ENCODE measurements at regions not wholly inside any gene's neighbourhood (a gene's known extent, or its start where the extent isn't known, plus 50 kb on each side); places are given as distances from the start of the nearest gene placed in this dataset.

DNA sequence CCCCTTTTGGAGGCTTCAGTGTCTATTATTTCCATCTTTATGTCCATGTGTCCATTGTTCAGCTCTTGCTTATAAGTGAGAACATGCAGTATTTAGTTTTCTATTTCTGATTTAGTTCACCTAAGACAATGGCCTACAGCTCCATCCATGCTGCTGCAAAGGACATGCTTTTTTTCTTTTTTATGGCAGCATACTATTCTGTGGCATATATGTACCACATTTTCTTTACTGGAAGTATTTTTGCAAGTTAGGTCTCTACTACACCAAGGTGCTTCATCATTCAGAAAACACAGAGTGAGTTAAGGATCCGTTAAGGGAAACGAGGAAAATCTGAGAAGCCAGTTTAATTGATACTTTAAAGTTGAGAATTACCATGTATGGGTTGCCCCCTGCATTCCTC, 297.2 kb downstream of the CDCA7 start:
- DNase-seq = no peak

GRCh38 chr2:173652311-173652710, 297.6 kb downstream of the CDCA7 start:
- DNase-seq = peak; percentile 92

GRCh38 chr2:173652767-173653431, 298.2 kb downstream of the CDCA7 start:
- DNase-seq = peak; percentile 96

- DNase-seq = no peak
Observed at GRCh38 chr2:173653432-173653805, 298.7 kb downstream of the CDCA7 start.

- DNase-seq = no peak
Observed at GRCh38 chr2:173654161-173654895, 299.7 kb downstream of the CDCA7 start.

GRCh38 chr2:173654896-173655265, 300.2 kb downstream of the CDCA7 start:
- DNase-seq = no peak

- DNase-seq = peak; percentile 60
Observed at GRCh38 chr2:173656086-173656485, 301.4 kb downstream of the CDCA7 start.

DNA sequence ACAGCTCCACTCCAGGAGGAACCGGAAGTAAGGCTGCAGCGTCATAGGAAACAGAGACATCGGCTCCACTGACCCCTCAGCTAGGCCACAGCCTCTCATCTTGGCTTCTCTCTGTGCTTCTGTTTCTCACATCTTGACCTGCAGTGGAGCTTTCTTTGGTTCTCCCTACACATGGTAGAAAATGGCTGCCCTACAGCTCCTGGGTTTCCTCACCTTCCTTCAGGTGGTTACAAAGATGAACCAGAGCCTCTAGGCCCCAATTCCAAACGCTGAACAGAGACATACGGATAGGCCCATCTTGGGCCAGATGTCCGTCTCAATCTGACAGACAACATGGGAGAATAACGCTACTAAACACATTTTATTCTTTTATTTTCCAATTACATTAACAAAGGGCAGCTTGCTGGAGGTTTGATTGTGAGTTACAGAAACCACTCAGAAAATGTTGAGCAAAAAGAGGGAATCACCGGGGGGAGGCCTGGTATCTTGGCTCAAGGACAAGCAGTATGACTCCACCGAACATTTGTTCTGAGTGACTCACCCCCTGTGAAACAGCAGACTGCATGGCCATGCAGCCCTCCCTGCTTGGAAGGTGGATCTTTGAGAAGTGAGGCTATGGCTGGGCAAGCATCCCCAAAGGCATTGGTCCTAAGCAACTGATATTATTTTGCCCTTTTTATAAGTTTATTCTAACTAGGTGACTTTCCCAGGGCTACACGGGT, 303.5 kb downstream of the CDCA7 start:
- peak; percentile 89 for DNase-seq

GRCh38 chr2:173658946-173659371, 304.3 kb downstream of the CDCA7 start:
- peak; percentile 45 for DNase-seq

GRCh38 chr2:173659509-173659908, 304.8 kb downstream of the CDCA7 start:
- no peak for DNase-seq

- no peak for DNase-seq
Observed at GRCh38 chr2:173661586-173661985, 303.6 kb downstream of the SP3 start.

- no peak for DNase-seq
Observed at GRCh38 chr2:173663353-173663752, 301.8 kb downstream of the SP3 start.

- DNase-seq = no peak
Observed at GRCh38 chr2:173663835-173664512, 301.2 kb downstream of the SP3 start.

GRCh38 chr2:173664513-173664910, 300.7 kb downstream of the SP3 start:
- DNase-seq = no peak

- DNase-seq = no peak
Observed at GRCh38 chr2:173666171-173666888, 298.8 kb downstream of the SP3 start.

GRCh38 chr2:173667014-173667413, 298.2 kb downstream of the SP3 start:
- no peak for DNase-seq

GRCh38 chr2:173667415-173667814, 297.8 kb downstream of the SP3 start:
- DNase-seq = no peak

DNA sequence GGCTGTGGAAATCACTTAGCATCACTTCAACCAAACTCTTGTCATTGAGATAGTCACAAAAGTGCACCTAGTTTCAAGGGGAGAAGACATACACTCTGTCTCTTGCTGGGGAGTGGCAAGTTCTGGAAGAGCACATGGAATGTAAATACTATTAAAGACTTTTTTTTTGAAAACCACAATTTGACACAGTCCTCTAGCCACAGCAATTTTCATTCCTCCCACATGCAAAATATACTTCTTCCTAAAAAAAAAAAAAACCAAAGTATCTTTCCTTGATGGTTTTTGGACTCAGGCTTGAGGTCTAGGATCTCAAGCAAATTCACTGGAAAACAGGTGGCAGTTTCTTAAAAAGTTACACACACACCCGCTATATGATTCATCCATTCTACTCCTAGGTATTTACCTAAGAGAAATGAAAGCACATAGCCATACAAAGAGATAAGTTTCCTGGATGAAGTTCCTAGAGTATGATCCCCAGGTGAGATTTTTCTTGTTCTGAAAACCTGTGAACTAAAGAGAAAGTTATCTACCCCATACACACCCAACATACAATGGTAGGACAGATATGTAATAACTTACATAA, 295.8 kb downstream of the SP3 start:
- no peak for DNase-seq

DNA sequence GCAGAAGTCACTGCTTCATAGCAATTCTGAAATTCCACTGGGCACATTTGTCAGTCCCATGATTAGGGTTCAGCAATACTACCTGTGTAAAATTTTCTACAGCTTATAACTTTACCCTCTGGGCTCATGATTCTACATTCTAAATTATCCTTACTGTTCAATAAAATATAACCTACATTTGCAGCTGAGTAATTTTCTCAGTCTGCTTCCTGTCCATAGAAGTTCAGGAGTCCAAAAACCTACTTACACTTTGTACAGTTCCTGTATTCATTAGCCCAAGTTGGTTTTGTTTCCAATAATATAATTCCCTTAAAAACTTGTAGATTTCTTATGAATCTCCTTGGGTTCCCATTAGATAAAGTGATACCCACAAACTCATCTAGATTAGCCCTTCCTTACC, 295.3 kb downstream of the SP3 start:
- DNase-seq = no peak

- no peak for DNase-seq
Observed at GRCh38 chr2:173672573-173673340, 292.4 kb downstream of the SP3 start.

DNA sequence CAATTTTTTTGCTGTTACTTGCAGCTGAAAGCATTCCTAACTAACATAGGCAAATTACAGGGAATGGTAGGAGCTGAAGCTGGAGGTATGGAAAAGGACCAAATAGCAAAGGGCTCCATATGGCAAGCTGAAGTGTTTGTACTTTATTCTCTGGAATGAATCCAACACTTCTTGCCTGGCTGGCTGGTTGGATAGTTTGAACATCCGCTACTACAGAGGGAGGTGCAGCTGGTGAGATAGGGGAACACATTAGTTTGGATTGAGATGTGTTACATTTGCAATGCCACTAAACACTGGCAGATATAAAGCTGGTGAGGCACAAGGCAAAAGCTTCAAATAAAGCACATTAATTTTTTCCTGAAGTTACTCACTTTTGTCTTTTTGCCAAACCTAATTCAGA, 291.5 kb downstream of the SP3 start:
- no peak for DNase-seq

GRCh38 chr2:173676647-173677046, 288.5 kb downstream of the SP3 start:
- DNase-seq = no peak
